RKO (cell line): ENCODE measurements at regions not wholly inside any gene's neighbourhood (a gene's known extent, or its start where the extent isn't known, plus 50 kb on each side); places are given as distances from the start of the nearest gene placed in this dataset.
A peak's percentile ranks its signal among the peaks of the same experiment; 100 is the strongest.

Source experiments
- DNase-seq: peaks from one replicate; pipeline ENCODE4 v3.0.0-alpha.2; 2016; ENCODE audit warnings: low spot score

GRCh38 chr4:58935332-58935731, 1825.1 kb upstream of the IGFBP7 start:
- peak; percentile 15 for DNase-seq

- no peak for DNase-seq
These were observed 1826.3 kb upstream of the IGFBP7 start for GRCh38 chr4:58936436-58936835.

GRCh38 chr4:58940167-58940566, 1830.0 kb upstream of the IGFBP7 start:
- DNase-seq = no peak

DNA sequence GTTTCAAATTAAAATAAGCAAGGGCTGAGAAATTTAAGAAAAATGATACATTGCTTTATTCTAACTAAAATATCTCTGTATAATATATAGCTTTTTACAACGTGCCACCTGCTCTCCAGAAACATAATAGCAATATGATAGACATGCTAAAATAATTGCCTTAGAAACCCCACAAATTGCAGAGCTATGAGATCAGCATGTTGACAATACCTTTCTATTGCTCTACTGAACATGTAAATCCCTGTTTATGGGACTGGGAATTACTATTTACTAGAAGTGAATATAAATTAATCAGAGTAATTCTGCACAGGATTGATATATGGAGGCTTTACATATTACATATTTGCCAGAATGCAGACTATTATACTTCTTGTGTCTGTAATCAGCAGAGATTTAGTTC, 1831.1 kb upstream of the IGFBP7 start:
- DNase-seq = no peak

DNA sequence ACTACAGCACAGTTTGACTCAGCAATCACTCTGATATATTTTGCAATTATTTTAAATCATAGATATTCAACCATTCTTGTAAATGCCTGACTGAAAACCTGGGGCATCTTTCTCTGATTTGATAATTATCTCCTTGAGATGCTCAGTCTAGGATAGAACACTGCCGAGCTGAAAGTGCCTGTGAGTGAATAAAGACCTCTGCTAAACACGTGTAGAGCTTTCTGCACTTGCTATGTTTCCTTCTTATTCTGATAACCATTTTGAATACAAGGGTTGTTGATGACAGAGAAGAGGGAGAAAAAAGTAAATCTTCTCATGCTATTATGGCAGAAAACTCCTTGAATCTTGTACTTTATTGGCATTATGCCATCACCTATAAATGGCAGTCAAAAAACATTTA, 1843.4 kb upstream of the IGFBP7 start:
- no peak for DNase-seq

GRCh38 chr4:58957711-58958110, 1847.5 kb upstream of the IGFBP7 start:
- no peak for DNase-seq

- no peak for DNase-seq
These were observed 1851.1 kb upstream of the IGFBP7 start for GRCh38 chr4:58961283-58961682.

DNA sequence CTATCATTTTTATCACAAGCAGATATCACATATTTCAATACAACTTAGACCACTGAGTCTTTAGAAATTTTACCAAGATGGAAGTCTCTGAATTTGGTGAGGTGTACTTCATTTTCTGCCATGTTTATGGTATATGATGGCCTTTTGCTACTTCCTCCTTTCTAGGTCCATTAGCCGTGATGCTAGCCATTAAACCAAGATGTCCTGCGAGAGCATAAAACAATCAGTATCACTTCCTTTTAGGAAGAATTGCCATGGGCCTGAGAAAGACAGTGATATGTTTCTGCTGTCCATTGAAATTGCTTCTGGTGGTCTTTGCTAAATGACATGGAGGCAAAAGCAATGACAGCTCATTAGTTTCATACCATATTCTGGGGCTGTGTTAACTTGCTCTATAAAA, 1851.7 kb upstream of the IGFBP7 start:
- no peak for DNase-seq

- DNase-seq = no peak
These were observed 1852.2 kb upstream of the IGFBP7 start for GRCh38 chr4:58962424-58962823.

DNA sequence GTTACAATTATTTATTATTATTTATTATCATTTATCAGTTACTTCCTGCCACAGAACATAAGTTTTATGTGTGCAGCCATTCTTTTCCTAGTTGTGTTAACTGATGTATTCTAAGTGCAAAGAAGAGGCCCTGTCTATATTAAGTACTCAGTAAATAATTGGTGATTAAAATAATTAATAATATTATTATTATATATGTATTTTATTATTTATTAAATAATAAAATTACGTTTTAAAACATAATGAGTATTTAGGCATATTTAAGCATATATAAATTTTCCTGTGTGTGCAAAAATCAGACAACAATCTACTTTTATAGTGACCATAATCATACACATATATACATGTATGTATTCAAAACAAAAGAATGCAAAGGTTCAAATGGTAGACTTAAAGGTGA, 1871.6 kb upstream of the IGFBP7 start:
- DNase-seq = no peak

GRCh38 chr4:58983887-58984286, 1873.7 kb upstream of the IGFBP7 start:
- no peak for DNase-seq

GRCh38 chr4:59002148-59002547, 1892.0 kb upstream of the IGFBP7 start:
- no peak for DNase-seq

DNA sequence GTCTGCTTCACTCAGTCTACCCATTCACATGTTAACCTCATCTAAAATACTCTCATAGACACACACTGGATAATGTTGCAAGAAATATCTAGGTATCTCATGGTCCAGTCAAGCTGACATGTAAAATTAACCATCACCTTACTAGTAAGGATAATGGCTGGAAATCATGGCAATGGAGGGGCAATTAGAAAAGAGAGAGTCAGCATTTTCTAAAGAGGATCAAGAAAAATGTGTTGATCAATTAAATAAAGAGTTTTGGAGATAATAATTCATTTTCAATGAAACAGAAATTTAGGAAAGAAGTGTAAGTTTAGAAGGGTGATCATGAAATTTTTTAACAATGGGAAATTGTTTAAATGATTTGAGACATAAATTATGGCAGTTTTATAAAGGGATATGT, 1914.1 kb upstream of the IGFBP7 start:
- DNase-seq = no peak

- no peak for DNase-seq
These were observed 1927.6 kb upstream of the IGFBP7 start for GRCh38 chr4:59037812-59038211.

GRCh38 chr4:59039046-59039445, 1928.9 kb upstream of the IGFBP7 start:
- no peak for DNase-seq

DNA sequence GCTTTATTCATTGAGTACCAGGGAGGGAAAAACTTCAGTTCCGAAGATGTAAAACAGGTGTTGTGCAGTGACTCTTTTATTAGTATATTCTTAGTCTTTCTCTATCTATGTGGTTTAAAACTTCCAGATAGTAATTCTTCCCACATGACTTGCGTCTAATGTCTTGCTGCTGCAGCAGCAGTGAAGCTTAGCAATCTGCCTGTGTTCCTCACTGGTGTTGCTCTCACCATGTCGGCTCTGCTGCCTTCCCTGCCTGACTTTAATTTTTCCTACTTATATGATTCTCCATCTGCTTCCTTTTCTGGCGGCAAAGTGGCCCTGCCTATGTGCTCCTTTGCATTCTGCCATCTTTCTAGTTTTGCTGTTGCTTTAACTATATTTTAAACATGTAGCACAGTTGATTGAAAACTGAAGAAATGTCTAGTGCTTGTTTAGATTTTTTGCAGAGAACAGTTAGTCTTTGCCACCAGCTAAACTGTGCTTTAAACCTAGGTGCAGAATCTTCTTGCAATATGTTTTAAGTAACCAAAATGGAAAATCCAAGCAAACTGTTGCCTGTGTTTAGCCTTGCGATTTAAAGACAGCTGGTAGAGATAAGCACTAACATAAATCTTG, 1934.2 kb upstream of the IGFBP7 start:
- DNase-seq = no peak

DNA sequence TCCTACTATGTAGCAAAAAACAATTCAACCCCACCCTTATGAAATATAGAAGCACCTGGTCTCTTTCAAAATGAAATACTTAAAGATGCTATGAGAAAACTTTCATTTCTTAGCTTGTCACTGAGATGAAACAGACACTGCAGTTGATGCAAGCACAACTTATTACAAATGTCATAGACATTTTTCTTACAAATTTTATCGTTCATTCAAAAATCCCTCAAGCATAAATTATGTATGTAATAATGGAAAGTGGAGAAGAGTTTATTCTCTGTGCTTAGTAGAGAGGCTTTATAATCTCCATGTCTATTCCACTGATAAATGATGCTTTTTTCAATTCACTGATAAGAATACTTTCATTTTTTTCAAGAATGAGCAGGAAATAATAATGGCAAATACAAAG, 1943.9 kb upstream of the IGFBP7 start:
- DNase-seq = no peak

GRCh38 chr4:59057804-59058203, 1947.6 kb upstream of the IGFBP7 start:
- no peak for DNase-seq

GRCh38 chr4:59058543-59058942, 1948.4 kb upstream of the IGFBP7 start:
- DNase-seq = no peak

DNA sequence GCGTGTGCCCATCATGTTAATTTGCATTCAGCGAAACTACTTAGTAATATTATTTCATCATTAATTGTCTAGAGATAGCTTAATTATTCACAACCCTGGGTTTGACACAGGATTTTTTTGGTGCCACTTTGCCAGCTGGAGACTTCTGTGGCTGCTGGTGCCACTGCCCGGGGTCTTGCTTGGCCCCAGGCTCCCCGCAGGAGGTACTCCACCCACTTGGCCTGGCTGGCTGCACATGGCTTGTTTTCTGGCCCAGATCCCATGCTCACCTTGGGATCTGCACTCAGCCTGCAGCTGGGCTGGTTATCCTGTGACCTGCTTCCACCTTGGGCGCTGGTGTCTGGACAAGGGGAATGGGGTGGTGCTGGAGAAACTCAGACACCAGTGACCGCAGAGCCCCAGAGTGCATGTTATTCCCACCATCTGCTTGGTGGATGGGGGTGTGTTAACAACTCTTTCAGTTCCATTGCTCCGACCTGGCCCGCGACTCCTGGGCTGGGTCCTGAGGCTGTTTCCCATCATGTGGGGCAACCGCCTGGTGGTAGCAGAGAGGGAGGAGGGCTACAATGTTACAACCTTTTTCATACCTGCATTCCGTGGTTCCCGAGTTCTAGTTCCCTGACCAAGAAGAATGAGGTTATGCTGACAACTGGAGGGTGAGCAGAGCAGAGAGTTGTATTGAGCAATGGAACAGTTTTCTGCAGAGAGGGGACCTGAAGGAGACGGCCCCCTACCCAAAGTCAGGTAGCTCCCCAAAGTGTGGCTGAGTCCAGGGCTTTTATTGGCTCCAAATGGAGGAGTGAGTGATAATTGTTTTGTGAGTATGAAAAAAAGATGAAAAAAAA, 1950.0 kb upstream of the IGFBP7 start:
- no peak for DNase-seq

- no peak for DNase-seq
These were observed 1950.7 kb upstream of the IGFBP7 start for GRCh38 chr4:59060895-59061294.

DNA sequence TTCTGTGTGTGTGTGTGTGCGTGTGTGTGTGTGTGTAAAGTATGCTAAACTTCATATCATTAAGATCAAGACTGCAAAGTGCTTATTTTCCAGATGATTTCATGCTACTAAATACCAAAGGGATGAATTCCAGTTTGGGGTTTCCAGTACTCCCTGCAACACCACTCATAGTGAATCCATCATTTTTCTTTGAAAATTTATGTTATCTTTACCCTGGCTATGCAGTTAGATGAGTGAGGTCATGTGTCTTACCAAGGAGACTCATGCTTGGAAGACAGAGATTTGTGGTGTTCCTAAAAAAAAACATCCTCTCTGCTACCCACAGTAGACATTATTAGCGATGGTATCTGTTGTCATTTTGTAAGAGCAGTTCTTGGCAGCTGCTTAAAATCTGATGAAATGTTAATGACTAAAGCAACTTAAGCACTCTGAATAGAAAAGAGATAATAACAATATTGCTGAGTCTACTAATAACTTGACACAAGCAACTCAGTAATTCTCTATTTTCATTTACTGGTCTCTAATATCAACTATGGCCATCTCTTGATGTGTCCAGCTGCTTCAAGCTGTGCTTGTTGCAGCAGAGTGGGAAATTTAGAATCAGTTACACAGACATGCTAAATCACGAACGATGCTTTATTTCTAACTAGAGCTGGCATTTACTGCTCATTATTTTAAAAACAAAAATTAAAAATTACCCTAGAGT, 1953.0 kb upstream of the IGFBP7 start:
- peak; percentile 1 for DNase-seq

GRCh38 chr4:59068722-59069418, 1958.7 kb upstream of the IGFBP7 start:
- DNase-seq = no peak
